Nephron (organoid): ENCODE measurements at regions not wholly inside any gene's neighbourhood (a gene's known extent, or its start where the extent isn't known, plus 50 kb on each side); places are given as distances from the start of the nearest gene placed in this dataset.

Source experiments
- H3K27ac Mint-ChIP-seq, 3 experiments: 2 replicates each; pipeline ENCODE4 v1.8.0; 2020; ENCODE audit warnings: mixed read lengths in 3 of 3, mild to moderate bottlenecking in 2 of 3, moderate library complexity in 1 of 3
- H3K27me3 Mint-ChIP-seq: 2 replicates; pipeline ENCODE4 v1.8.0; 2021; ENCODE audit warnings: low read depth, mild to moderate bottlenecking, moderate library complexity, mixed read lengths
- H3K36me3 Mint-ChIP-seq: 2 replicates; pipeline ENCODE4 v1.8.0; 2020; ENCODE audit warnings: low read depth, mixed read lengths
- H3K4me1 Mint-ChIP-seq: 2 replicates; pipeline ENCODE4 v1.8.0; 2020; ENCODE audit warnings: mixed read lengths
- H3K4me3 Mint-ChIP-seq, 3 experiments: 2 replicates each; pipeline ENCODE4 v1.8.0; 2020; ENCODE audit warnings: mild to moderate bottlenecking in 3 of 3, mixed read lengths in 3 of 3, moderate library complexity in 2 of 3
- H3K9me3 Mint-ChIP-seq: 2 replicates; pipeline ENCODE4 v1.8.0; 2020; ENCODE audit warnings: mixed read lengths
- TF ChIP-seq, protein P1 (sequence below), 3 experiments: fragments of 200-600 bp; sonication (generic); IDR thresholded peaks; one replicate each; pipeline ENCODE4 v1.5.0; 2021; ENCODE audit warnings: antibody characterized with exemption in 3 of 3; ENCODE audit not compliant: unreplicated experiment in 3 of 3

DNA sequence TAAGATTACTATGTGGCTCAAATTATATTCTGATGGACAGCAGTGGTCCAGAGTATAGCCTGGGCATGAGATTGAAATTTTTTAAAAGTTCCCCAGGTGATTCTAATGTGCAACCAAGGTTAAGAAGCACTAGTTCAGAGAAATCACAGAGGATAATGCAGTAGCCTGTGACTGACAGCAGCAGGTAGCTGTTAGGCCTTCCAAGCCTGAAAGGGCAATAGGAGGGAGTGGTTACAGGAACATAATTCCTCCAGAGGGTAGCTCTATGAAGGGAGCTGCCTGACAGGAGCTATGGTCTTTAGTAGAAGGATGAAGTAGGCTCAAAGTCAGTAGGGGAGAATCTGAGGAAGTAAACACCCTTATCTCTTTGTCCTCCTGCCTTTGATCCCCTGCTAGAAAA lies 342.9 kb upstream of the PPP2R3A start:
- Mint-ChIP-seq H3K36me3 (no peaks in the 10 kb centered on the region), H3K4me1 (no peaks in the 10 kb centered on the region), H3K9me3 (no peaks in the 10 kb centered on the region), H3K27me3 (no peaks in the 10 kb centered on the region), H3K4me3 (no peak overlapping the region), H3K27ac (no peak overlapping the region)
- TF ChIP-seq, protein P1, sequence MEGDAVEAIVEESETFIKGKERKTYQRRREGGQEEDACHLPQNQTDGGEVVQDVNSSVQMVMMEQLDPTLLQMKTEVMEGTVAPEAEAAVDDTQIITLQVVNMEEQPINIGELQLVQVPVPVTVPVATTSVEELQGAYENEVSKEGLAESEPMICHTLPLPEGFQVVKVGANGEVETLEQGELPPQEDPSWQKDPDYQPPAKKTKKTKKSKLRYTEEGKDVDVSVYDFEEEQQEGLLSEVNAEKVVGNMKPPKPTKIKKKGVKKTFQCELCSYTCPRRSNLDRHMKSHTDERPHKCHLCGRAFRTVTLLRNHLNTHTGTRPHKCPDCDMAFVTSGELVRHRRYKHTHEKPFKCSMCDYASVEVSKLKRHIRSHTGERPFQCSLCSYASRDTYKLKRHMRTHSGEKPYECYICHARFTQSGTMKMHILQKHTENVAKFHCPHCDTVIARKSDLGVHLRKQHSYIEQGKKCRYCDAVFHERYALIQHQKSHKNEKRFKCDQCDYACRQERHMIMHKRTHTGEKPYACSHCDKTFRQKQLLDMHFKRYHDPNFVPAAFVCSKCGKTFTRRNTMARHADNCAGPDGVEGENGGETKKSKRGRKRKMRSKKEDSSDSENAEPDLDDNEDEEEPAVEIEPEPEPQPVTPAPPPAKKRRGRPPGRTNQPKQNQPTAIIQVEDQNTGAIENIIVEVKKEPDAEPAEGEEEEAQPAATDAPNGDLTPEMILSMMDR (IDR thresholded peaks at IDR 0.05; ENCODE audit: unreplicated experiment in 3 of 3) = no peak

DNA sequence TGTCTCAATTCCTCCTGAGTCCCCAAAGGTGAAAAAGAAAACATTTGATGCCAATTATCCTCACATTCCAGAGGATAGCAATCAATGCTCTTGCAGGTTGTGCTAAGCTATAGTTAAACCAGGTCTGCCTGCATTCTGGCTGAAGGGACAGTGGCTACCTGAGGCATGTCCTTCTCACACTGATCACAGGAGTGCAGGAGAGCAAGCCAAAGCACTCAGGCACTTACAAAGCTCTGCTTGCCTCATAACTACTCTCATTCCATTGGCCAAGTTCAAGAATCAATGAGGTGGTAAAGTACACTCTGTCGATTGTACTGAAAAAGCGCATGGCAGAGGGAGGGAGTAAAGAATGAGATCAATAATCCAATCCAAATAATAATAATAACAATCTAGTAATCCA lies 342.0 kb upstream of the PPP2R3A start:
- TF ChIP-seq, protein P1 (IDR thresholded peaks at IDR 0.05; ENCODE audit: unreplicated experiment in 3 of 3) = no peak
- no peaks in the 10 kb centered on the region for H3K36me3 Mint-ChIP-seq
- no peak overlapping the region for H3K27ac Mint-ChIP-seq
- H3K9me3 Mint-ChIP-seq = no peaks in the 10 kb centered on the region
- no peak overlapping the region for H3K4me3 Mint-ChIP-seq
- peaks cover 4% of the 10 kb centered on the region for H3K27me3 Mint-ChIP-seq
- H3K4me1 Mint-ChIP-seq = peaks cover 6% of the 10 kb centered on the region

DNA sequence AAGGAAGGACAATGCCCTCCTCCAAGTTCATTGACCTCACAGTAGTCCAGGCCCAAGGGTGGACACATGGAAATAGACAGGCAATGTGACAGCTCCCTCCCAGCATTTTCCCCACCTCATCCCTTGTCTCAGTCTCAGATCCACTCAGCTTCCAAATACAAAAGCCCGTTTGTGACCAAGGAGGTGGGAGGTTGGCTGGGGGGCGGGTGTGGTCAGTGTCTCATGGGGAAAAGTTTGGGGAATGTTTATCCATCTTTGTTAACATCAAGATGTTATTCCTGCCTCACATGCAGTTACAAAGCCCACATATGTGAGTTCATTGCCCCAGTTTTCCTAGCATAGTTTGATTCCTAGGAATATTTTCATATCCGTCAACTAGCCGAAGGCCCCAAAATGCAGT lies 338.5 kb upstream of the PPP2R3A start:
- Mint-ChIP-seq H3K4me1 (peaks cover 19% of the 10 kb centered on the region), H3K27ac (no peak overlapping the region), H3K27me3 (peaks cover 4% of the 10 kb centered on the region), H3K4me3 (no peak overlapping the region), H3K36me3 (no peaks in the 10 kb centered on the region), H3K9me3 (no peaks in the 10 kb centered on the region)
- TF ChIP-seq, protein P1 (IDR thresholded peaks at IDR 0.05; ENCODE audit: unreplicated experiment in 3 of 3) = no peak

DNA sequence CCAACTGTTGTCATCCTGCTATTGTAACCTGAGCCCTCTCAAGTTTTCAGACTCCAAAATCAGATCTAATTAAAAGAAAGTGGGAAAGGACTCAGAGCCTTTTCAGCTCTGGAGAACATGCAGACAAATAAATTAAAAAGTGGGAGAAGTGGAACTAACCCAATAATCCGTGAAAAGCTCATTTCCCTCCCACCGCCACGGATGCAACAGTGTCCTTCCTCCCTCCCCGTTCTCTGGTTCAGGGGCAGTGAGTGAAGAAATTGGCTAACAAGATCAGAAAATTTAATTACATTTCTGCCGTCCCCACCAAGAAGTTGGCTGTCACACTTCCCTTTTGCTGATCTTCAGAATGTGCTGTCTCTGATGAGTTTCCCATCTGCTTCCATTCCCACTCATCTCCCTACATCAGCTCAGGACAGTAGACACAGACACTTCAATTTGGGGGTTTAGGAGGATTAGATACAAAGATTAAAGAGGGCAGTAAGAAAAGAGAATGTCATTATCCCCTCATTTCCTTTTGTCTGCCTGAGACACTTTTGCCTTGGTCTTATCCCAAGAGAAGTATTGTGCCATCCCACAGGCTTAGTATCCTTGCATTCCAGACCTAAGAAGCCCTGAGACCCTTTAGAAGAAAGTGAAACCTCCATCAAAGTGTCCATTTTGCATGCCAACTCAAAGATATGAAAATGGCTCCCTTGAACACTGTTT lies 335.7 kb upstream of the PPP2R3A start:
- Mint-ChIP-seq H3K27ac (peak overlapping the region in 1 of 3 experiments; percentile 59), H3K27me3 (peaks cover 4% of the 10 kb centered on the region), H3K36me3 (no peaks in the 10 kb centered on the region), H3K9me3 (no peaks in the 10 kb centered on the region), H3K4me3 (no peak overlapping the region), H3K4me1 (peaks cover 19% of the 10 kb centered on the region)
- TF ChIP-seq, protein P1 (IDR thresholded peaks at IDR 0.05; ENCODE audit: unreplicated experiment in 3 of 3) = no peak

DNA sequence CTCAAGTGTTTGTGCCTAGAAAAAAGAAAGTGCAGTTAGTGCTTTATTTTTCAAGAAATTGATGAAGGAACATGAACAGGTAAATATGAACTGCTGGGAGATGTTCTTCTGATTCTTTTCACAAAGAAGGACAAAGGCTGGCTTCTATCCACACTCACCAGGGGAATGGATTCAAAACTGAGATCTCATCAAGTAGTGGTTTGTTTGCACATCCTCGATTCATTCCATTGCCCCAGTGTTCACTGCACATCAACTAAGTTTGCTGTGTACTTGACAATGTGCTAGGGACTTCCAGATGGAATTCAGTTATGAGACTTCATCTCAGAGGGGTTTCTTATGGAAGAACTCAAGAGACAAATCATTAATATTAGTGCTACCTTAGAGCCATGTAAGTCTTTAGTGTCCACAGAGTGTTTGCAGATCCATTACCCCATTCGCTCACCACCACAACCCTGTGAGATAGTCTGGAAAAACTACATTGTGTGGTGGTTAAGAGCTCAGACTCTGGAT lies 332.9 kb upstream of the PPP2R3A start:
- Mint-ChIP-seq H3K27ac (no peak overlapping the region), H3K9me3 (no peaks in the 10 kb centered on the region), H3K36me3 (no peaks in the 10 kb centered on the region), H3K27me3 (peaks cover 4% of the 10 kb centered on the region), H3K4me1 (peaks cover 19% of the 10 kb centered on the region), H3K4me3 (no peak overlapping the region)
- TF ChIP-seq, protein P1 (IDR thresholded peaks at IDR 0.05; ENCODE audit: unreplicated experiment in 3 of 3) = no peak

DNA sequence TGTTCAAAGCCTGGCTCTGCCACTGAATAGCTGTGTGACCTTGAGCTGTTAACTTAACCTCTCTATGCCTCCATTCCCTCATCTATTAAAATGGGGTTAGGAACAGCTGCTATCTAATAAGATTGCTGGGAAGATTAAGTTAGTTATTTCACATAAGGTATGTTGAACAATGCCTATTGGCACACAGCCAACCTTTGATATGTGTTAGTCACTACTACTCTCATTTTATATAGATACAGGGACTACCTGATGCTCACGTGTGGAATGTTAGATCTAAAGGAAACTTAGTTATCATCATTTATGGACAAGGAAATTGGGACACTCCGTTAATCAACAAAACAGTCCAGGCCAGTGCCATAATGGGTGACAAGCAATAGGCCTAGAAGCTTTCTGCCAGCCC lies 332.4 kb upstream of the PPP2R3A start:
- Mint-ChIP-seq H3K9me3 (no peaks in the 10 kb centered on the region), H3K36me3 (no peaks in the 10 kb centered on the region)
- TF ChIP-seq, protein P1 (IDR thresholded peaks at IDR 0.05; ENCODE audit: unreplicated experiment in 3 of 3) = no peak

More for the DNA sequence above, 332.4 kb upstream of the PPP2R3A start:
- Mint-ChIP-seq H3K4me3 (no peak overlapping the region), H3K27me3 (peaks cover 4% of the 10 kb centered on the region), H3K27ac (no peak overlapping the region), H3K4me1 (peaks cover 18% of the 10 kb centered on the region)
